Brain microvascular endothelial cell (primary cell): ENCODE measurements at regions not wholly inside any gene's neighbourhood (a gene's known extent, or its start where the extent isn't known, plus 50 kb on each side); places are given as distances from the start of the nearest gene placed in this dataset.

Experiments used
- DNase-seq: peaks from one replicate; pipeline ENCODE4 v3.0.0-alpha.2; 2020
- H3K27ac ChIP-seq: fragments of 250-450 bp; sonication (Bioruptor Pico); 2 replicates; pipeline ENCODE4 v1.5.1; 2020; ENCODE audit warnings: mild to moderate bottlenecking, moderate library complexity
- H3K27me3 ChIP-seq: fragments of 250-450 bp; sonication (Bioruptor Pico); replicated peaks from 2 replicates; pipeline ENCODE4 v1.5.1; 2020; ENCODE audit warnings: mild to moderate bottlenecking
- H3K36me3 ChIP-seq: fragments of 250-450 bp; sonication (Bioruptor Pico); replicated peaks from 2 replicates; pipeline ENCODE4 v1.5.1; 2020; ENCODE audit warnings: mild to moderate bottlenecking
- H3K4me3 ChIP-seq: 2 replicates; pipeline ENCODE4 v1.5.1; 2011; ENCODE audit warnings: low read depth, mild to moderate bottlenecking, control low read depth, low read length, moderate library complexity
- CTCF ChIP-seq: IDR thresholded peaks from 2 replicates; pipeline ENCODE4 v1.5.1; 2011; ENCODE audit warnings: low read depth, mild to moderate bottlenecking, moderate library complexity, low read length, control low read depth, inconsistent platforms; ENCODE audit errors: missing control alignments
- in situ Hi-C: cut with HindIII; loops from 2 replicates; pipeline ENCODE4 v1.10.0; 2017; ENCODE audit warnings: low sequenced_read_pairs, low pct_ligation_motif_present

DNA sequence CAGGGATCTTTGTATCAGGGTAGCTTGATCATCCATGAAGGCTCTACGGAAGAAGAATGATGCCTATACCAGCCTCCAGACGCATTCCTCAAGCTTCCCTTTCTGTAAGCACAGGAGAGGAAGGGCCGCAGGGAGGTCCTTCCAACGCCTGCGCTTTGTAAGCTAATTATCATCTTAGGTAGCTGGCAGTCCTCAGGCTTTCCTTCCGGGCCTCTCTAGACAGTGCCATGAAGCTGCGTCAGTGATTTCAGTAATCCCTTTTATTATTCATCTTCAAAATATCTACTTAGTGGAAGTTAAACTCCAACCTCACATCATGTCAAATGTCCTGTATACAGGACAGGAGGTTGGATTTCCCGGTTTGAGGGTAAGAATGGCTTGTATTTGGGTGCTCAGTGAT, 92.3 kb downstream of the ETAA1 start:
- Histone ChIP-seq H3K4me3 (no peak overlapping the region), H3K36me3 (no peaks in the 10 kb centered on the region), H3K27ac (no peak overlapping the region), H3K27me3 (no peaks in the 10 kb centered on the region)
- no peak for TF ChIP-seq CTCF
- in situ Hi-C loops = no loop called here
- DNase-seq = no peak

DNA sequence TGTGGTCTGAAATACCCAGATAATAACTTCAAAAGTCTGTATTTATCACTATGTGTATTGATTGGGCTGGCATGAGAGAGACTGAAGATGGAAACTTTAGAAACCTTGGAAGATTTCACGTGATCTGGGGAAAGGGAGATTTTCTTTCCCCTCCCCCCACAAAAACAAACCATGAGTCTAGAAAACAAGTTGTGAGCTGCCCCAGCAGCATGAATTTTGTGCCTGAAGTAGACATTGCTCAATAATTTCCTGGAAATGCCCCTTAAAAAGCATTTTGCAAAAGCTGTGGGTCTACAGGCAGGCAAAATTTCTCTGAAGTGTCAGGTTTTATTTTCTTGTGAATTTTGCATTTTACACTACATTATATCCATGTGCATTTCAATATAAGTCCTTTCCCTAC, 101.8 kb downstream of the ETAA1 start:
- in situ Hi-C loops = no loop called here
- H3K27me3 ChIP-seq = no peaks in the 10 kb centered on the region

DNA sequence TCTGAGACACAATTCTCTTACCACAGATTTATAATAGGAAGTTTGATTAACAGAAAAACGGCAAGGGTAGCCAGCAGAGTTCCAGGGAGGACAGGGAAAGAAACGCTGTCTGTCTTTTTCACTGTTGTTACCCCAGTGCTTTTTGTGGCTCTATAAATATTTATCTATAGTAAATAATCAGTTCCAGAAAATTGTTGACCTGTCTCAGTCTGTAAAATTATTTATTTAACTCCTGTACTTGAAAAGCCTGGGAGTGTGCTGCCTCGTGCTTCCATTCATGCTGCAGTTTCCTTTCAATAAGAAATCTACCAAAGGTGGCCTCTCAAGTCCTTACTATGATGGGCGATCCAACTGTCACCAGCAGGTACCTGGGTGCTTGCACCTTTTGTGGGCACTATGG, 102.9 kb downstream of the ETAA1 start:
- Histone ChIP-seq H3K27me3 (no peaks in the 10 kb centered on the region), H3K36me3 (no peaks in the 10 kb centered on the region), H3K27ac (no peak overlapping the region), H3K4me3 (no peak overlapping the region)
- in situ Hi-C loops = no loop called here
- TF ChIP-seq CTCF = no peak
- no peak for DNase-seq

More for the DNA sequence above, 101.8 kb downstream of the ETAA1 start:
- no peak for DNase-seq
- Histone ChIP-seq H3K27ac (no peak overlapping the region), H3K36me3 (no peaks in the 10 kb centered on the region), H3K4me3 (no peak overlapping the region)
- TF ChIP-seq CTCF = no peak

- in situ Hi-C loops = no loop called here
- peak; percentile 8 for DNase-seq
- H3K4me3 ChIP-seq = no peak overlapping the region
- H3K27ac ChIP-seq = no peak overlapping the region
- H3K27me3 ChIP-seq = no peaks in the 10 kb centered on the region
- no peaks in the 10 kb centered on the region for H3K36me3 ChIP-seq
- no peak for TF ChIP-seq CTCF
Observed at GRCh38 chr2:67500541-67500940, 103.4 kb downstream of the ETAA1 start.

DNA sequence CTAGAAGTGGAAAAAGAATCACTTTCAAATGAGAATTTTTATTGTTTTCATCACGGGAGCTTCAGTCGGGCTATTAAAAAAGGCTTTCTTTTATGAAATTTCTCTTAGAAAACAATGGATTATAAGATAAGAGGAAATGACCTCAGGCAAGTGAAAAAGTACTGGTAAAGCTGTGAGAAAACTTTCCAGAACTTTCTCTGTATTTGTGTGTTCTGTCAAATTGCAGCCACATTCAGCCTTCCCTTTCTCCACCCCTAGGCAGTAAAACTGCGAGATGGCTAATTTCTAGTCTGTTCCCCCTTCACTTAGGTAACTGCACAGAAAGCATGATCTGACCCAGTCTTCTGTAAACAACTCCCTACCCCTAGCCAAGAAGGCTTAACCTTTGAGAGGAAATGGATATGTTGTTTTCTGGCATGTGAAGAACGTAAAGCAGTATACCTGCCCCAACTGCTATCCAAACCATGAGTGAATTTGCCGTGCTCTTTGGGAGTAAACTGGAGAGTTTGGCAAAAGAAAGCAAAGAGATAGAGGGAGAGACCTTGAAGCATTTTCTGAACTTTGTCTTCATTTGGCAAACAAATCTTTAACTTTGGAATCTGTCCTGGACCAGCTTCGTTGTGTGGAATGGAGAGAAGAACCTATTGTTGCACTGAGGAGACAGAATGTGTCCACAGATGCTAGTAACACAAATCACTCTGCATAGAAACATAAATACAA, 105.4 kb downstream of the ETAA1 start:
- Histone ChIP-seq H3K36me3 (no peaks in the 10 kb centered on the region), H3K27ac (peak overlapping the region; percentile 79), H3K4me3 (no peak overlapping the region), H3K27me3 (no peaks in the 10 kb centered on the region)
- TF ChIP-seq CTCF = no peak
- in situ Hi-C loops = no loop called here
- DNase-seq = no peak
